ENCODE measurements at regions not wholly inside any gene's neighbourhood (a gene's known extent, or its start where the extent isn't known, plus 50 kb on each side); places are given as distances from the start of the nearest gene placed in this dataset.

DNA sequence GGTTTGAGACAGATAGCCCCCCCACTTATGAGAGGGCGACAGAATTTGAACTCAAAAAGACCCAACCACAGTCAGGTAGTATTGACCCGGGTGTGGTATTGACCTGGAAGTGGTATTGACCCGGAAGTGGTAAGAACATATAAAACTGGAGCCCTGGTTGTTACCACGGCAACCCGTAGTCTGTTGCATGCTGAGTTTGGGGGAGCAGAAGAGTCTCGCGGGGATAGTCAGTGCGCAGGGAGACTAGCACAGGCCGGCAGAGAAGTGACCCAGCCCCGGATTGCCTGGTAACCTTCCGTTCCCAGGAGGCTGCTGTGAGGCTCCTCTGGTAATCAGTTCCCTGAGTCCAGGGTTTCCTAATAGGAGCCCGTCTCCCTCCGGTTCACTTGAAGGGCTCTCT lies 96.2 kb downstream of the SNX5 start:
- TF ChIP-seq, protein P1, sequence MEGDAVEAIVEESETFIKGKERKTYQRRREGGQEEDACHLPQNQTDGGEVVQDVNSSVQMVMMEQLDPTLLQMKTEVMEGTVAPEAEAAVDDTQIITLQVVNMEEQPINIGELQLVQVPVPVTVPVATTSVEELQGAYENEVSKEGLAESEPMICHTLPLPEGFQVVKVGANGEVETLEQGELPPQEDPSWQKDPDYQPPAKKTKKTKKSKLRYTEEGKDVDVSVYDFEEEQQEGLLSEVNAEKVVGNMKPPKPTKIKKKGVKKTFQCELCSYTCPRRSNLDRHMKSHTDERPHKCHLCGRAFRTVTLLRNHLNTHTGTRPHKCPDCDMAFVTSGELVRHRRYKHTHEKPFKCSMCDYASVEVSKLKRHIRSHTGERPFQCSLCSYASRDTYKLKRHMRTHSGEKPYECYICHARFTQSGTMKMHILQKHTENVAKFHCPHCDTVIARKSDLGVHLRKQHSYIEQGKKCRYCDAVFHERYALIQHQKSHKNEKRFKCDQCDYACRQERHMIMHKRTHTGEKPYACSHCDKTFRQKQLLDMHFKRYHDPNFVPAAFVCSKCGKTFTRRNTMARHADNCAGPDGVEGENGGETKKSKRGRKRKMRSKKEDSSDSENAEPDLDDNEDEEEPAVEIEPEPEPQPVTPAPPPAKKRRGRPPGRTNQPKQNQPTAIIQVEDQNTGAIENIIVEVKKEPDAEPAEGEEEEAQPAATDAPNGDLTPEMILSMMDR (IDR thresholded peaks at IDR 0.05) = no peak
- no peak for TF ChIP-seq EZH2 (IDR thresholded peaks at IDR 0.05; ENCODE audit: borderline replicate concordance, insufficient read depth, low read depth, low read length, poor library complexity, severe bottlenecking)
